Upper lobe of left lung (tissue), 4 donors: ENCODE measurements at regions not wholly inside any gene's neighbourhood (a gene's known extent, or its start where the extent isn't known, plus 50 kb on each side); places are given as distances from the start of the nearest gene placed in this dataset.

Source experiments
- EP300 ChIP-seq, 4 donors: sonication (generic); formaldehyde crosslinking; IDR thresholded peaks; one replicate each; pipeline ENCODE4 v1.5.1; 2017; ENCODE audit warnings: antibody characterized with exemption in 4 of 4, control low read depth in 2 of 4
- POLR2A ChIP-seq, 4 donors: fragments of 450-650 bp; IDR thresholded peaks; one replicate each; pipeline ENCODE4 v1.5.1; 2016 to 2017; ENCODE audit warnings: antibody characterized with exemption in 4 of 4, mild to moderate bottlenecking in 2 of 4
- POLR2AphosphoS5 ChIP-seq, 2 donors: sonication (generic); formaldehyde crosslinking; IDR thresholded peaks; one replicate each; pipeline ENCODE4 v1.5.1; 2017; ENCODE audit warnings: antibody characterized with exemption in 2 of 2
- TF ChIP-seq, protein P1 (sequence below), 6 experiments: fragments of 450-650 bp in 4 of 6; fragments of 200-600 bp in 2 of 6; sonication (generic) in 2 of 6; IDR thresholded peaks; one replicate each; pipeline ENCODE4 v1.5.1; 2016 to 2019; ENCODE audit warnings: antibody characterized with exemption in 6 of 6

DNA sequence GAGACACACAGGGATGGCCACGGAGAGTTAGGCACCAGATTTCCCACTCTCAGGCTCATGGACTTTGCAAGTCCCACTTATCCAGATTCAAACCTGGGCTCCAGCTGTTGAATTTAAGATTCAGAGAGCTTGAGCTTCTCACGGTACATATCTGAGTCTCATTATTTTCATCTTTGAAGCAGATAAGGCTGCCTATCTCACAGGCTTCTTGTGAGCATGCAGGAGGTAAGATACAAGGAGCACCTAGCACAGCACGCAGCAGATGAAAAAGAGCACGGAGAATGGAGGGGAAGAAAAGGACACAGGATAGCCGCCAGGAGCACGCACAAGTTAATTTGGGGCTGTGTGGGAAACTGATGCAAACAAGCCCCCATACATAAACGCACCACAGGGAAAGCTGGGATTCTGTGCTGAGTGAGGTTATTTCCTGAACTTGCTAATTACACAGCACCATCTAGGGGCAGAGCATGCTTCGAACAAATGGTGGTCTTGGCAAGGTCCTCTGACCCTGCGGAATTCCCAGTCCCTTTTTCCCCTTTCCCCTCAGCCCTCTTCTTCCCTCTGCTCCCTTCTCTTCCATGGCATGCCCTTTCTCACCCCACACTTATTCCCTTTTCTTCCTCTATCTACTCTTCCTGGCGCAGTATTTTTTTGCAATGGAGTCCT is 134.7 kb upstream of the VANGL1 start:
- TF ChIP-seq EP300 (IDR thresholded peaks at IDR 0.05) (no peak), POLR2A (IDR thresholded peaks at IDR 0.05) (no peak), POLR2AphosphoS5 (IDR thresholded peaks at IDR 0.05) (no peak)
- TF ChIP-seq, protein P1, sequence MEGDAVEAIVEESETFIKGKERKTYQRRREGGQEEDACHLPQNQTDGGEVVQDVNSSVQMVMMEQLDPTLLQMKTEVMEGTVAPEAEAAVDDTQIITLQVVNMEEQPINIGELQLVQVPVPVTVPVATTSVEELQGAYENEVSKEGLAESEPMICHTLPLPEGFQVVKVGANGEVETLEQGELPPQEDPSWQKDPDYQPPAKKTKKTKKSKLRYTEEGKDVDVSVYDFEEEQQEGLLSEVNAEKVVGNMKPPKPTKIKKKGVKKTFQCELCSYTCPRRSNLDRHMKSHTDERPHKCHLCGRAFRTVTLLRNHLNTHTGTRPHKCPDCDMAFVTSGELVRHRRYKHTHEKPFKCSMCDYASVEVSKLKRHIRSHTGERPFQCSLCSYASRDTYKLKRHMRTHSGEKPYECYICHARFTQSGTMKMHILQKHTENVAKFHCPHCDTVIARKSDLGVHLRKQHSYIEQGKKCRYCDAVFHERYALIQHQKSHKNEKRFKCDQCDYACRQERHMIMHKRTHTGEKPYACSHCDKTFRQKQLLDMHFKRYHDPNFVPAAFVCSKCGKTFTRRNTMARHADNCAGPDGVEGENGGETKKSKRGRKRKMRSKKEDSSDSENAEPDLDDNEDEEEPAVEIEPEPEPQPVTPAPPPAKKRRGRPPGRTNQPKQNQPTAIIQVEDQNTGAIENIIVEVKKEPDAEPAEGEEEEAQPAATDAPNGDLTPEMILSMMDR (IDR thresholded peaks at IDR 0.05): no peak
